ENCODE measurements at regions not wholly inside any gene's neighbourhood (a gene's known extent, or its start where the extent isn't known, plus 50 kb on each side); places are given as distances from the start of the nearest gene placed in this dataset.

DNA sequence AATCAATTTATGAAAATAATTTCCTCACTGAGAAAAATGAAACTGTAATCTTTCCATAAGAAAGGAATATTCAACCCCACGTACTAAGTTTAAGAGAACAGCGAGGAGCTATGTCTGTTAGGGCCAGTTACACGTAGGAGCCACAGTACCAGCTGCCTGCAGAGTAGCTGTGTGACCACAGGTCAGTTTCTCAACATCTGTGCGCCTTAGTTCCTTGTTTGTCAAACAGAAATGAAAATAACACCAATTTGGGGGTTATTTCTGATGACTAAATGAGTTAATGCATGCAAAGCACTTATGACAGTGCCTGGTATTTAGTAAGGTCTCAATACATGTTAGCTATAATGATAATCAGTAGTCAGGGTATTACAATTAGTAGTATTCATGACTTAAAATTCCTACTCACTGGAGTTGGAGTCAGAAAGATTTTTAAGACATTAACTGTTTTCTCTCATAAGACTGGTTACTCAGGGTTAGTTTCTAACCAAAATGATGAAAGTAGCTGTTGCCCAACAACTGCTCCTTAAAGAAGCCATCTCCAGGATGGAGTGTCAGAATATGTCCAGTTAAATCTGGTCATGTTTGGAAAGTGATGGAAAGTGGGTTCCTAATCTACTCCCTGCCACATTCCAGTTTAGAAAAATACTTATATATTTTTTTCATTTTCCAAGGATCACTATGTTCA lies 85.8 kb upstream of the ZNF648 start:
- no peak for DNase-seq
- Mint-ChIP-seq H3K27ac (ENCODE audit: unreplicated experiment) (no peak overlapping the region), H3K9me3 (ENCODE audit: unreplicated experiment) (peaks cover 2% of the 10 kb centered on the region), H3K4me3 (ENCODE audit: unreplicated experiment) (no peak overlapping the region), H3K36me3 (ENCODE audit: unreplicated experiment) (no peaks in the 10 kb centered on the region), H3K4me1 (ENCODE audit: low read depth, unreplicated experiment) (peaks cover 12% of the 10 kb centered on the region), H3K27me3 (ENCODE audit: unreplicated experiment) (no peaks in the 10 kb centered on the region)
- no peak for TF ChIP-seq CTCF (IDR thresholded peaks at IDR 0.05; ENCODE audit: partially characterized antibody, unreplicated experiment)

DNA sequence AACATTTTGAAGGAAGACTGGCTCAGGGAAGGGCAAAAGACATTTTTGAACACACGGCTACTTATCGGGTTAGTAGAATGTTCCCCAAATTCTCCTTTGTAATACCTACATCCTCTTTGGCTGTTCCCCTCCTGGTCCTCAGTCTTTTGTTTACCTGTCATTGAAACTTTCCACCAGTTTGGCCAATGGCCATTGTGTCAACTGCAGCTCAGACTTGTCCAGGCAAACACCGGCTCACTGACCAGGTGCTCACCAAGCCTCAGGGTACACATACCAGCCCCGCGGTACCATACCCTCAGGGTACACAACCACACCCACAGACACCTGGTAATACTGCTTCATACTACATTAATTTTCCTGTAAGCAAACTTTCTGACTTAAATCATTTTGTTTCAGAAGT lies 84.8 kb upstream of the ZNF648 start:
- H3K4me1 Mint-ChIP-seq (ENCODE audit: low read depth, unreplicated experiment), result peaks cover 12% of the 10 kb centered on the region
- no peak overlapping the region for H3K27ac Mint-ChIP-seq (ENCODE audit: unreplicated experiment)
- no peak for TF ChIP-seq CTCF (IDR thresholded peaks at IDR 0.05; ENCODE audit: partially characterized antibody, unreplicated experiment)
- no peak overlapping the region for H3K4me3 Mint-ChIP-seq (ENCODE audit: unreplicated experiment)
- H3K36me3 Mint-ChIP-seq (ENCODE audit: unreplicated experiment), result no peaks in the 10 kb centered on the region
- no peaks in the 10 kb centered on the region for H3K27me3 Mint-ChIP-seq (ENCODE audit: unreplicated experiment)
- peaks cover 2% of the 10 kb centered on the region for H3K9me3 Mint-ChIP-seq (ENCODE audit: unreplicated experiment)
- DNase-seq, result no peak

- Mint-ChIP-seq H3K36me3 (ENCODE audit: unreplicated experiment) (no peaks in the 10 kb centered on the region), H3K4me1 (ENCODE audit: low read depth, unreplicated experiment) (peaks cover 12% of the 10 kb centered on the region), H3K27ac (ENCODE audit: unreplicated experiment) (no peak overlapping the region), H3K9me3 (ENCODE audit: unreplicated experiment) (peaks cover 2% of the 10 kb centered on the region), H3K27me3 (ENCODE audit: unreplicated experiment) (no peaks in the 10 kb centered on the region), H3K4me3 (ENCODE audit: unreplicated experiment) (no peak overlapping the region)
- no peak for TF ChIP-seq CTCF (IDR thresholded peaks at IDR 0.05; ENCODE audit: partially characterized antibody, unreplicated experiment)
- no peak for DNase-seq
Observed at GRCh38 chr1:182145441-182145840, 83.9 kb upstream of the ZNF648 start.

DNA sequence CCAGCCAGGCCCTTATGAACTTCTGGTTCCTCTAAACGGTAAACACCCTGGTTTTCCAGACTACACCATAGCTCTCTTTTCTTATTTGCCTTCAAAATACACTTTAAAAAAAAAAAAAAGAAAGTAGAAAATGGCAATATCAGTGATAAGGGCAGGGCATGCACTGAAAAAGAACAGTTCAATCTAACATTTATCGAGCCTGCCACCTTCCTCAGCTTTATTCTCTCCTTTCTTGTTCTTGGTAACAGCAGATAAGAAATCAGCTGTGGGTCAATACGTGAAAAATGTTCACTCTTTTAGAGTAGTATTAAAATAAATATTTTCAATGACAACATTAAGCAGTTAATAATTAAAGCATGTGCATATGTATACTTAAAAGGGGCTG lies 83.1 kb upstream of the ZNF648 start:
- Mint-ChIP-seq H3K9me3 (ENCODE audit: unreplicated experiment) (peaks cover 2% of the 10 kb centered on the region), H3K27ac (ENCODE audit: unreplicated experiment) (peak overlapping the region; percentile 82), H3K4me3 (ENCODE audit: unreplicated experiment) (peak overlapping the region; percentile 38), H3K4me1 (ENCODE audit: low read depth, unreplicated experiment) (peaks cover 12% of the 10 kb centered on the region), H3K36me3 (ENCODE audit: unreplicated experiment) (no peaks in the 10 kb centered on the region), H3K27me3 (ENCODE audit: unreplicated experiment) (no peaks in the 10 kb centered on the region)
- DNase-seq, result no peak
- TF ChIP-seq CTCF (IDR thresholded peaks at IDR 0.05; ENCODE audit: partially characterized antibody, unreplicated experiment), result no peak

DNA sequence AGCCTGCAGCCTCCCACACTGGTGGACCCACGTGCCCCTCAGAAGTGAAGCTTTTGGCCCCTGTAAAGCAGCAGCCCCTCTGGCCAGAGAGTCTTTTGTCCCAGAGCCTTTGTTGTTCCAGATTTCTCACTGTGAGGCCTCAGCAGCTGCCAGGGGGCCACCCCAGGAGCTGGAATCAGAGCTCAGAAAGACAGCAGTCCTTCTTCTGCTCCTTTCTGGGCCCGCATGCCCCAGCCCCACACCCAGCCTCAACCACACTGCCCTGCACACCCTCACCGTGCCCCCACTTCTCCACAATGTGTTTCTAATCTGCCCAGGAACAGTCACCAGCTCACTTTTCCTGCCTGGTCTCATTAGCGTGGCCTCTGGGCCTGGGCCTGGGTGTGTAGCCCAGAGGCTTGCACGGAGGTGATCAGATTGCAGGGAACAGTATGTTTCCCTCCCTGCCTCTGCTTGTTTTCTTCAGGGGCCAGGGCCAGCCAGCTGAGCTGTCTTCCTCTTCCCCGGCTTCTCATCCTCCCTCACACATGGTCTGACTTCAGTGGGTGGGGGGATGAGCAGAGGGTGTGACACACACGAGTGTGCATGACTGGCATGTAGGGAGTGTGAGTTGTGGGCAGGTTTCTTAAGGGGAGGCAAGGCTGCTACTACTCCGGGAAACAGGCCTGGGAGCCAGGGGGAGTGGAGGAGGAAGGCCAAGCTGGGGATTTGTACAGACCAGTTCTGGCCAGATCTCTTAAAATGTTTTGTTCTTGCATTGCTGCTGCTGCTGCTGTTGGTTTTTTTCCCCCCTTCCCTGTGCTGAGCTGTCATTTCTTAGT lies 82.5 kb upstream of the ZNF648 start:
- peak; percentile 22 for DNase-seq
- no peaks in the 10 kb centered on the region for H3K36me3 Mint-ChIP-seq (ENCODE audit: unreplicated experiment)
- peak overlapping the region; percentile 82 for H3K27ac Mint-ChIP-seq (ENCODE audit: unreplicated experiment)
- H3K4me3 Mint-ChIP-seq (ENCODE audit: unreplicated experiment), result peak overlapping the region; percentile 38
- peaks cover 12% of the 10 kb centered on the region for H3K4me1 Mint-ChIP-seq (ENCODE audit: low read depth, unreplicated experiment)
- no peak for TF ChIP-seq CTCF (IDR thresholded peaks at IDR 0.05; ENCODE audit: partially characterized antibody, unreplicated experiment)
- H3K9me3 Mint-ChIP-seq (ENCODE audit: unreplicated experiment), result peaks cover 2% of the 10 kb centered on the region
- no peaks in the 10 kb centered on the region for H3K27me3 Mint-ChIP-seq (ENCODE audit: unreplicated experiment)

All from glutamatergic neuron (in vitro differentiated cells).